Breast epithelium (tissue), 3 donors: ENCODE measurements at regions not wholly inside any gene's neighbourhood (a gene's known extent, or its start where the extent isn't known, plus 50 kb on each side); places are given as distances from the start of the nearest gene placed in this dataset.

Experiments
- CTCF ChIP-seq, 3 donors: fragments of 450-650 bp; IDR thresholded peaks; one replicate each; pipeline ENCODE4 v1.5.1; 2016 to 2017; ENCODE audit warnings: antibody characterized with exemption in 3 of 3, mild to moderate bottlenecking in 3 of 3, moderate library complexity in 3 of 3
- POLR2A ChIP-seq: fragments of 450-650 bp; IDR thresholded peaks from one replicate; pipeline ENCODE4 v1.6.1; 2016; ENCODE audit warnings: antibody characterized with exemption, mild to moderate bottlenecking, moderate library complexity
- POLR2AphosphoS5 ChIP-seq, 3 donors: sonication (generic); formaldehyde crosslinking; IDR thresholded peaks; one replicate each; pipeline ENCODE4 v1.6.1; 2017; ENCODE audit warnings: antibody characterized with exemption in 3 of 3

DNA sequence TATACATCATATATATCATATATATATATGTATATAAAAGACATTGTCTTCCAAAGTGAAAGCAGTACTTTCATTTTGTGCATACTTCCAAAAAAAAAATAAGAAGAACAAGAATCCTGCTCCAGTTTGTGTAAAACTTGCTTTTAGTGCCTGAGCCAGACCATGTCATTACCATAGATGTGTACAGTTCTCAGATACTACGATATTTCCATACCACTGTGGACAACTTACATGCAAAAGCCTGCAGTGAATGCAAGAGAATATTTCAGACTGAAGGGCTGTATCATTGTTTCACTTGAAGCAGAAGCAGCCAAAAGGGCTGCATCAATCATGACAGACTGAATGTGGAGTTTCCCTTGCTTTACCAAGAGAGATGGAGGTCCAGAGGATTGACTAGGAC is 72.6 kb upstream of the CYLC2 start:
- no peak for TF ChIP-seq CTCF (IDR thresholded peaks at IDR 0.05)
- TF ChIP-seq POLR2A = no peak
- no peak for TF ChIP-seq POLR2AphosphoS5 (IDR thresholded peaks at IDR 0.05)
